ENCODE measurements at regions not wholly inside any gene's neighbourhood (a gene's known extent, or its start where the extent isn't known, plus 50 kb on each side); places are given as distances from the start of the nearest gene placed in this dataset.

GRCh38 chr13:83332751-83333150 lies 549.5 kb downstream of the SLITRK1 start:
- DNase-seq: no peak

DNA sequence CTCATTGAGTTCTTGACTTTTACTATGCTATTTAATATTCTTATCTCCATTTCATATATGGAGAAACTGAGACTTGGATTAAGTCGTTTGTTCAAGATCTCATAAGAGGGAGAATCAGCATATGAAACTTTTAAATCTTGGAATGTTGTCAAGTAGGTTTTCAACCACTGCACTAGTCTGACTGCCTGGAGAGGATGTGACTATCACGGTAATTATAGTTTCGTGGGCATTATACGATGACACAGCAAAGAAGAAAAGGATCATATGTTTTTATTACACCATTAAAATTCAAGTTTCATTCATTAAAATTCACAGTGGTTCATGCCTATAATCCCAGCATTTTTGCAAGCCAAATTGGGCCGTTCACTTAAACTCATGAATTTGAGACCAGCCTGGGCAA lies 555.2 kb downstream of the SLITRK1 start:
- DNase-seq: no peak

DNA sequence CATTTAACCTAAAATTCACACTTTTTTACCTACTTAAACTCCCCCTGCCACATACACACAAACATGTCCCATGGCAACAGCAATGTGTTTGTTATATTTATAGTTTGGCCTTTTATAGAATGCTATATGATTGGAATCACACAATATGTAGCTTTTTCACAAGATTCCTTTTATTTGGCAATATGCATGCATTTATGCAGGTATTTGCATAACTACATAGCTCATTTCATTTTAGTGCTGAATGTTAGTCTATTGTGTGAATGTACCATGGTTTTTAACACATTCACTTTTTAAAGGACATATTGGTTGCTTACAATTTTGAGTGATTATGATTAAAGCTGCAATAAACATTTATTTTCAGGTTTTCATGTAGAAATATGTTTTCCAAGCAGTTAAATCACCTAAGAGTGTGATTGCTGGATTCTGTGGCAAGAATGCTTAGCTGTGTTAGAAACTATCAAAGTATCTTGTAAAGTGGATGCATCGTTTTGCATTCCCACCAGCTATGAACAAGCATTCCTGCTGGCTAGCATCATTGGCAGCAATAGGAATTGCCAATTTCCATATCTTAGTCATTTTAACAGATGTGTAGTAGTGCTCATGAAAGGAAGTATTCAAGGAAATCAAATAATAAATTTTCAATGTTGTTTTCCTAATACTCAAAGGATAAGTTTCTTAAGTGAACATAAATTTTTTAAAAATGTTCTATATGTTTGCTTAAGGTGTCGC lies 557.0 kb downstream of the SLITRK1 start:
- DNase-seq: no peak

- no peak for DNase-seq
Observed at GRCh38 chr13:83311886-83312577, 570.2 kb downstream of the SLITRK1 start.

- no peak for DNase-seq
Observed at GRCh38 chr13:83298617-83299016, 583.7 kb downstream of the SLITRK1 start.

DNA sequence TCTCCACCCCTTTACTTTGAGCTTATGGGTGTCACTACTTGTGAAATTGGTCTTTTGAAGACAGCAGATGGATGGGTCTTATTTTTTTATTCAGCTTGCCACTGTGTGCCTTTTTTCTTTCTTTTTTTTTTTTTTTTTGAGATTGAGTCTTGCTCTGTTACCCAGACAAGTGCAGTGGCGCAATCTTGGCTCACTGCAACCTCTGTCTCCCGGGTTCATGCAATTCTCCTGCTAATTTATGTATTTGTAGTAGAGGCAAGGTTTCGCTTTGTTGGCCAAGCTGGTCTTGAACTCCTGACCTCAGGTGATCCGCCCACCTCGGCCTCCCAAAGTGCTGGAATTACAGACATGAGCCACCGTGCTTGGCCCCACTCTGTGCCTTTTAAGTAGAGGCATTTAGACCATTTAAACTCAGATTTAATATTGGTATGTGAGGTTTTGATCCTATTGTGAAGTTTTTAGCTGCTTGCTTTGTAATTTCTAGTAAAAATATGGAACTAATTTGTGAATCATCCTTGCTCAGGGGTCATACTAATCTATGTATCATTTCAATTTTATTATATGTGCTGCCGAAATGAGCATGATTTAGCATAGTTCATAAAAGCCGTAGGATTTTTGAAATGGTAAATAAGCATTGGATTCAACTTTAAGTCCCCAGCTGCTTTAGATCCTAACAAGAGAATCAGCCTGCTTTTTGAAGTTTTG lies 584.5 kb downstream of the SLITRK1 start:
- DNase-seq: no peak

DNA sequence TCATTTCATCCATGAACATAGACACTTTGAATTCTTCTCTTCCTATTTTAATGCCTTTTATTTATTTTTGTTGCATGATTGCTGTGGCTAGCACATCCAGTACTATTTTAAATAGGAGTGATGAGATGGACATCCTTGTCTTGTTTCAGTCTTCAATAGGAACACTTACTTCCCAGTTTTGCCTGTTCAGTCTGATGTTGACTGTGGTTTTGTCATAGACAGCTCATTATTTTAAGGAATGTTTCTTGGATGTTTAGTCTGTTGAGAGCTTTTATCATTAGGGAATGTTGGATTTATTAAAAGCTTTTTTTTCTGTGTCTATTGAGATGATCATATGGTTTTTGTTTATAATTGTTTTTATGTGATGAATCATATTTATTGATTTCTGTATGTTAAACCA lies 586.6 kb downstream of the SLITRK1 start:
- no peak for DNase-seq

DNA sequence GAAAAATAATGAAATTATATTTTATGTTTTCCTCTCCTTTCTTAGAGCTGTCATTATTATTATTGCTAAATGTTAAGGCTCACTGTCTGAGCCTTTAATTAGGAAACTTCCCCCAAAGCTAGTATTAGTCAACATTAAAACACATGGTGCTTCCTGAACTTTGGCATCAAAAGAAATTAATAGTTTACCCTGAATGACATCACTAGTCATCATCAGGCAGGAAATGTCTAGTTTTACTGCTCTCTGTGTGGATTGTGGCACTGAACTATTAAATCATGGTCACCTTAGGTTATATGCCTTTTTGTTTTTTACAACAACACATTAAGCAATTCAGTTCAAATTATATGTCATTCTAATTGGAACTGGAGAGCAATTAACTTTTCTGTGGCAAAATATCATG lies 595.5 kb downstream of the SLITRK1 start:
- DNase-seq: no peak

- no peak for DNase-seq
Observed at GRCh38 chr13:83281654-83282053, 600.6 kb downstream of the SLITRK1 start.

GRCh38 chr13:83274679-83275078 lies 607.6 kb downstream of the SLITRK1 start:
- no peak for DNase-seq

GRCh38 chr13:83272652-83273240 lies 609.5 kb downstream of the SLITRK1 start:
- DNase-seq: no peak

DNA sequence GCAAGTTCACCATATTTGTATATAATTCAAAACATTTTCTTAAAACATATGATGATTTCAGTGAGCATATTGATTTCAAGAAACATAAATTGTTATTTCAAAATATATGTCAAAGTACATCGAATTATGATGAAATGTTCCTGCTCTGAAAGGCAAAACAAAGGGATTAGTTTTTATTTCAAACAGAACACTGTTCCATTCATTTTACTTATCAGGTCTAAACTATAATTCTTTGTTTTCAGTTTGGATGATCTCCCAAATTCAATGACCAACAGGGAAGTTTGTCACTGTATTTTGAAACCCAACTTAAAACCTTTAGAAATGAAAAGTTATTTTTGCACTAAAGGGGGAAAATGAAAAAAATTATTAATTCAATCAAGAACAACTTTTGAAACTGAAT lies 610.2 kb downstream of the SLITRK1 start:
- no peak for DNase-seq

DNA sequence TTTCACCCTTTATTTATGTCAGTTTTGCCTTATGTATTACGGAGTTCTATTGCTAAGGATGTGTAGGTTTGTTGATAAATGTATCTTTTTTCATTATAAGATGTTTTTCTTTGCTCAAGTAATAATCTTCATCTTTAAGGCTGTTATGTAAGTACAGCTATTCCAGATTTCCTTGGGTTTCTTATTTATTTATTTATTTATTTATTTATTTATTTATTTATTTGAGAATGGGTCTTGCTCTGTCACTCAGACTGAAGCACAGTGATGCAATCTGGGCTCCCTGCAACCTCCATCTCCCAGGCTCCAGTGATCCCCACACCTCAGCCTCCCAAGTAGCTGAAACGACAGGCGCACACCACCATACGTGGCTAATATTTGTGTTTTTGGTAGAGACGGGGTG lies 617.0 kb downstream of the SLITRK1 start:
- no peak for DNase-seq

DNA sequence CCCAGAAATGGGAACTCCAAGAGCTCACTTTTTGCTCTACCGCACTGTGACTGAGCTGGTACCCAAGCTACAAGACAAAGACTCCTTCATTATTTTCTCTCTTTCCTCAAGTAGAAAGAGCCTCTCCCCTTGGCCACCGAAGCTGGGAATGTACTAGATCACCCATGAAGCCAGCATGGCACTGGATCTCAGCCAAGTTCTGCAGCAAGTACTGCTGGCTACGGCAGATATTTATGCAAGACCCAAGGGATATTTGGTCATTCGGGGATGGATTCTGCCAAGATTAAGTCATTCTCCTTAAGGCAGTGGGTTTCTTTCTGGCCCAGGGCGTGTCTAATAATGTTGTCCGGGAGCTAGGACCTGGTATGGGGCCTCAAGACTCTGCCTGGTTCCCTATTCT lies 633.5 kb downstream of the SLITRK1 start:
- no peak for DNase-seq

DNA sequence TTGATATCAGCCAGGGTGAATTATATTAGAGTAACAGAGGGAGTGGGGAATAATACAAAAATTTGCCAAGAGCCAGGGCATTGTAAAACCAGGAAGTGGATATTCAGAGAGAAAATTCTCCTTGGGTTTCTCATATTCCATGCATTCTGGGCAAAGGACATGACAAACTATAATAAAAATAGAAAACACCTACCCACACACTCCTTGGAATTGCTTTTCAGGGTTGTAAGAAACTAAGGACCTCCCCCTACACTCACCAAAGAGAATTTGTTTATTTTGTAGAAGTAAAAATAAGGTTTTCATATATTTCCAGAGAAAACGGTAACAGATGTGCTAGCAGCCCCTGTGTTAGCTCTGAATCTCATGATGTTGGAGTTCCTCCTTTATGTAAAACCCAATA lies 649.6 kb downstream of the SLITRK1 start:
- DNase-seq: no peak

DNA sequence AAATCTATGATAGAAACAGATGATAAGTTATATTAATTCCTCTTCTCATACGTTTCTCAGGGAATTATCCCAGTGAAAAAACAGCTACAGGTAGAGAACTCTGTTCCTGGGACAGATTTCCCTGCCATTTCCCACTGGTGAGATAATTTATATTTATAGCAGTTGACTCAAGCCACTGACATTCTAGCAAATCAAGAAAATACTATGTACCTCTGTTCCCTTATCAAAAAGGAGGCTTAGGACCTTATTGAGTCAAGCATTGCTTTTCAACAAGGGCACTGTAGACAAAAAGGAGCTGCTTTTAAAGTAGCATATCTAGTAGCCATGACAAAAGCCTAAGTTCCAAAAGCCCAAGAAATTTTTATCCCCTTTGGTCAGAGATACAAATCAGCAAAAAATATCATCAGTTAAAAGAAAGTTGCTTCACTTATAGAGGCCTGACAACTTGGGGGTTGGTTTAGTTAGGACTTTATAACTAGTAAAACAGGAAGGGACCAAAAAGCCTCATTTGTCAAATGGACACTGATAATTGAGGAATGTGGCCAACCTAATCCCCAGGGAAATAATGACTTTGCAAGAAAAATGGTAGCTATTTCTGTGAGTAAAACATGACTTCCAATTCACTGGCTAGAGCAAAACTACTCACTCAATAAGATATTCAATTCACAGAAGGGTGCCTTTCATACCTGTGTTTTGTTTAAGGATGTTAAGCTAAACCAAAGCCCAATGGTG lies 652.5 kb downstream of the SLITRK1 start:
- DNase-seq: no peak

DNA sequence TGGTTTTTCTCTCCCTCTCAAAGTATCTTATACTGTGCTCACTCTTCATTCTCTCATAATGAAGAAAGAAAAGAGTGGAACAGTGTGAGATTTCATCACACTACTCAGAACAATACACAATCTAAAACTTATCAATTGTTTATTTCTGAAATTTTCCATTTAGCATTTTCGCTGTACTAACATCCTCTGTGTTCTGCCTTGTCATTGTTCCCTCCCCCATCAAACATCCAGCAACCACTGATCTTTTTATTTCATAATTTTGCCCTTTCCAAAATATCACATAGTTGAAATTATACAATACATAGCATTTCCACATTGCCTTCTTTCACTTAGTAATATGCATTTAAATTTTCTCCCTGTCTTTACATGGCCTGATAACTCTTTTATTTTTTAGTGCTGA lies 658.7 kb downstream of the SLITRK1 start:
- no peak for DNase-seq

GRCh38 chr13:83221813-83222241 lies 660.4 kb downstream of the SLITRK1 start:
- DNase-seq: no peak

DNA sequence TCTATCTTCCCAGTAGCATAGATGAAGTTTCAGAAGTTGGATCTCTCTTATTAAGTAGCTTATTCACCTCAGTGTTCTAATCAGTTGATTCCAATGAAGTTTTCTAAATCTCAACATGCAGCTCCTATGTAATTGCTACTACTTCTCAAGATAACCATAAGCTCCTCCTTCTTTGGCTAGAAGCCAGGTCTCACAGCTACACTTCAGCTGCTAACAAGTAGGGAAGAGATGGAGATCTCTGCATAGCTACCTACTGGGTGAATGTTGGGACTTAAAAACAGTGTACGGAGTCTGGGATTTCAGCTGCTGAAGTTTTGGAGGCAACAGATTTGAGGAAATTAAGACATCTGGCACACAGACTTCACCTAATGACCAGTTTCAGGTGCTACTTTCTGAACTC lies 661.0 kb downstream of the SLITRK1 start:
- DNase-seq: no peak

DNA sequence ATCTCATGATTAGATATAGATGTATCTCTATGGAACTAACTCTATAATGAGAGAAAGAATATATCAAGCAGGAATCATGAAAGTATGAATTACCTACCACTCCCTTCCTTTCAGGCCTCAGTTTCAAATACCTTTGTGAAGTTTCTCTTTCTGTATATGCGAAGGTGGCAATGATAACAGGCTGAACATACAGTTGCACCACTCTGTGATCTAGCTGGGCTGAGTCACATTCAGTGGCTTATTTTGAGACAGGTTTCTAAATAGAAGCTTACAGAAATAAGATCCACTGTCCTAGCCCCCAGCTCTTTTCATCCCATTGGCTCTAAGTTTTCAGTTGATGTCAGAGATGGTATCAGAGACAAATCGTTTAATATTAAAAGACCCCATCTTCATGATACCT lies 662.0 kb downstream of the SLITRK1 start:
- DNase-seq: no peak

DNA sequence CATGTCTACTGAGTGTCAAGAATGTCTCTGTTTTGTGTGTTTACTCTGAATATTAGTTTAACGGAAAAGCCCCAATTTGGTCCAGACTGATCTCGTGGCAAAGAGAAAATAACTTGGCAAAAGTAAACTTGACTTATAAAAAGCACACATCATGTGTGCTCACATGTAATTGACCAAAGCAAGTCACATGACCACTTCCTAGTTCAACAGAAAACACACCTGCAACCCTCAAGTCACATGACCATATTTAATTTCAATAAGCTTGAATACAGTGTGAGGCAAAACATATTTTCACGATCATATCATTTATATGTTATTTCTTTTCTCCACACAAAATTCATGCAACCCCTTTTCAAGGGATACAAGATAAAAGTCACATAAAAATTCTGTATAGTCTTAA lies 662.4 kb downstream of the SLITRK1 start:
- DNase-seq: no peak

All from left kidney (tissue), 1 donor.